Coronary artery (tissue), 2 donors: ENCODE measurements at regions not wholly inside any gene's neighbourhood (a gene's known extent, or its start where the extent isn't known, plus 50 kb on each side); places are given as distances from the start of the nearest gene placed in this dataset.

Experiments used
- DNase-seq: peaks from one replicate; pipeline ENCODE4 v3.0.0-alpha.2; 2017; ENCODE audit warnings: low spot score
- H3K27ac ChIP-seq, 2 donors: fragments of 200-600 bp; sonication (generic); one replicate each; pipeline ENCODE4 v1.5.1; 2016 to 2019
- H3K4me3 ChIP-seq: fragments of 200-600 bp; sonication (generic); 2 replicates; pipeline ENCODE4 v1.5.1; 2016; ENCODE audit warnings: mild to moderate bottlenecking, moderate library complexity
- CTCF ChIP-seq: fragments of 200-600 bp; sonication (generic); IDR thresholded peaks from one replicate; pipeline ENCODE4 v1.5.1; 2019; ENCODE audit warnings: antibody characterized with exemption

- Histone ChIP-seq H3K4me3 (no peak overlapping the region), H3K27ac (no peak overlapping the region)
- DNase-seq = no peak
- no peak for TF ChIP-seq CTCF
Observed at GRCh38 chr14:85333313-85333712, 196.6 kb upstream of the FLRT2 start.

- TF ChIP-seq CTCF = no peak
- no peak for DNase-seq
- no peak overlapping the region for H3K27ac ChIP-seq
Observed at GRCh38 chr14:85333841-85334240, 196.1 kb upstream of the FLRT2 start.

GRCh38 chr14:85334316-85334715 is 195.6 kb upstream of the FLRT2 start:
- Histone ChIP-seq H3K4me3 (no peak overlapping the region), H3K27ac (no peak overlapping the region)
- no peak for TF ChIP-seq CTCF
- DNase-seq = no peak

More at GRCh38 chr14:85333841-85334240, 196.1 kb upstream of the FLRT2 start:
- H3K4me3 ChIP-seq = no peak overlapping the region

GRCh38 chr14:85336257-85336656 is 193.7 kb upstream of the FLRT2 start:
- no peak for DNase-seq
- no peak for TF ChIP-seq CTCF
- H3K4me3 ChIP-seq = no peak overlapping the region
- H3K27ac ChIP-seq = no peak overlapping the region

- H3K4me3 ChIP-seq = no peak overlapping the region
- TF ChIP-seq CTCF = no peak
- no peak overlapping the region for H3K27ac ChIP-seq
- DNase-seq = no peak
Observed at GRCh38 chr14:85336817-85337216, 193.1 kb upstream of the FLRT2 start.

- DNase-seq = no peak
- Histone ChIP-seq H3K27ac (no peak overlapping the region), H3K4me3 (no peak overlapping the region)
- no peak for TF ChIP-seq CTCF
Observed at GRCh38 chr14:85338895-85339294, 191.0 kb upstream of the FLRT2 start.

- no peak overlapping the region for H3K27ac ChIP-seq
- no peak for TF ChIP-seq CTCF
- DNase-seq = no peak
Observed at GRCh38 chr14:85342858-85343607, 186.9 kb upstream of the FLRT2 start.

More at GRCh38 chr14:85342858-85343607, 186.9 kb upstream of the FLRT2 start:
- H3K4me3 ChIP-seq = no peak overlapping the region
